ENCODE measurements at regions not wholly inside any gene's neighbourhood (a gene's known extent, or its start where the extent isn't known, plus 50 kb on each side); places are given as distances from the start of the nearest gene placed in this dataset.

DNA sequence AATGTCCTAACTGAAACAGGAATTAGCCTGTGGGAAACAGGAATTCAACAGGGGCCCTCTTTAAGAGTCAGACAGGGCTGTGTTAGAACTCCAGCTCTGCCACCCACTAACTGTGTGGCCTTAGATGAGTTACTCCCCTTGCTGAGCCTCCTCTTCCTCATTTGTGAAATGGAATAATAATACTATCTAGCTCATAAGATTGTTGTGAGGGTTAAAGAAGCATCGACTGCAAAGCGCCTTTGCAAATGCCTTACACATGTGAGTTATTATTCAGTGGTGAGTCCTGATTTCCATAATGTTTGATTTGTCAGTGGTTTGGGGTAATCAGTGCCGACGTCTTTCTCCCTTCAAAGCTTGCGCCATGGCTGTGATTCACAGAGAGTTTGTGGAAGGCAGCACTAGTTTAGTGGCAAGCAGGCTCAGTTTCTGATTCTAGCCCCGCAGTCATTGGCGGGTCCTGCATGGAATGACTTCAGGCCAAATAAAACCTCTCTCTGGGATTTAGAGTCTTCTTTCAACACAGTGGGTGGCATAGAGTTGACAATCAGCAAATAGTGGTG lies 388.5 kb downstream of the PLPP3 start:
- Histone ChIP-seq H3K4me2 (ENCODE audit: low read length) (no peak overlapping the region), H3K27ac (ENCODE audit: low read depth, low read length, poor library complexity, severe bottlenecking) (no peak overlapping the region), H4K20me1 (ENCODE audit: insufficient read depth, low read length) (no peaks in the 10 kb centered on the region), H3K9me2 (ENCODE audit: insufficient read depth, low read length) (no peaks in the 10 kb centered on the region), H3K9me3 (ENCODE audit: low read length) (no peaks in the 10 kb centered on the region), H3K36me3 (ENCODE audit: insufficient read depth, low read length) (no peaks in the 10 kb centered on the region), H3K4me3 (ENCODE audit: low read depth, low read length, poor library complexity, severe bottlenecking) (no peak overlapping the region), H3K4me1 (ENCODE audit: insufficient read depth, low read length, poor library complexity, severe bottlenecking) (no peaks in the 10 kb centered on the region), H3K79me2 (ENCODE audit: insufficient read depth, low read depth, low read length) (no peaks in the 10 kb centered on the region), H2AFZ (ENCODE audit: low read length) (no peak overlapping the region)
- no peak for TF ChIP-seq EZH2phosphoT487 (IDR thresholded peaks at IDR 0.05; ENCODE audit: borderline replicate concordance, low read depth, low read length)
- TF ChIP-seq, protein P1, sequence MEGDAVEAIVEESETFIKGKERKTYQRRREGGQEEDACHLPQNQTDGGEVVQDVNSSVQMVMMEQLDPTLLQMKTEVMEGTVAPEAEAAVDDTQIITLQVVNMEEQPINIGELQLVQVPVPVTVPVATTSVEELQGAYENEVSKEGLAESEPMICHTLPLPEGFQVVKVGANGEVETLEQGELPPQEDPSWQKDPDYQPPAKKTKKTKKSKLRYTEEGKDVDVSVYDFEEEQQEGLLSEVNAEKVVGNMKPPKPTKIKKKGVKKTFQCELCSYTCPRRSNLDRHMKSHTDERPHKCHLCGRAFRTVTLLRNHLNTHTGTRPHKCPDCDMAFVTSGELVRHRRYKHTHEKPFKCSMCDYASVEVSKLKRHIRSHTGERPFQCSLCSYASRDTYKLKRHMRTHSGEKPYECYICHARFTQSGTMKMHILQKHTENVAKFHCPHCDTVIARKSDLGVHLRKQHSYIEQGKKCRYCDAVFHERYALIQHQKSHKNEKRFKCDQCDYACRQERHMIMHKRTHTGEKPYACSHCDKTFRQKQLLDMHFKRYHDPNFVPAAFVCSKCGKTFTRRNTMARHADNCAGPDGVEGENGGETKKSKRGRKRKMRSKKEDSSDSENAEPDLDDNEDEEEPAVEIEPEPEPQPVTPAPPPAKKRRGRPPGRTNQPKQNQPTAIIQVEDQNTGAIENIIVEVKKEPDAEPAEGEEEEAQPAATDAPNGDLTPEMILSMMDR (conservative IDR thresholded peaks at IDR 0.05; ENCODE audit: low read length), result no peak
- ChIA-PET CTCF (ENCODE audit: unreplicated experiment) (no interaction called here), POLR2A (interaction anchor here (0.6 kb wide), 1 partner anchor 9 kb away, joined by 3 read pairs; no protein-coding TSS in a partner anchor)
- intact Hi-C loops (cut with micrococcal nuclease; ENCODE audit: unreplicated experiment), result no loop called here
- BruUV-seq (replicated peaks), result no TSS peak
- no peak for DNase-seq (ENCODE audit: low spot score)

DNA sequence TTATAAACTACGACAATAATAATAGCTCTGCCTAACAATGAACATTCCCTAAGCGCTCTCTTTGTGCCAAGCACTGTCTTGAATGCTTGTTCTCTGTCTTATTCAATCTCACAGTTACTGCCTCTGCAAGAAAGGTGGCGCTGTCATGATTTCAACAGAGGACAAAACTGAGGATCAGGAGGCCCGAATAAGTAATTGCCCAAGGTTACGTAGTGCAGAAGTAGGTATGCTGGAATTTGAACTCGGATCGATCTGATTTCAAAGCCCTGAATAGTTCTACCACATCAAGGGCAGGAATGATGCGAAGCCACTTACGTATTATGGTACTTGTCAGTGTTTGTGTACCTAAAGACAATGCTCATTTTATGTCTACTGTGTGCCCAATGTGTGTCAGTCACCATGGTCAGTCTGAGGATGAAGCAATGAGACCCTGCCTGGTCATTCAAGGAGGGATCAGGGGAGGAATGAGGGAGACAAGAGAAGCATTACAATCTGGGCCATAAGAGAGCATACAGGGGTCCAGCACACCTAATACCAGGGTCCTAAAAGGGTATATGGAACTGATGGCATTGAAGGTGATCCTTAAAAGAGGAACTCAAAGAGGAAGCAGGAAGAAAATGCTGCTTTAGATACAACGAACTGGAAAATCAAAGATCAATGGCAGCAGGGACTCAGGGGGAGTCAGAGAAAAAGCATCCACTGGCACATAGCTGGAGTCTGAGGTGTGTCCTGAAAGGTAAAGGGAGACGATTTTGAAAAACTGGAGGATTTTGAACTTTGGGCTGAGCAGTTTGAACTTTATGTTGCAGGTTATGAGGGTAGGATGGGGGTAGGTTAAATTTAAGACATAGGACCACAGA lies 389.2 kb downstream of the PLPP3 start:
- H3K36me3 ChIP-seq (ENCODE audit: insufficient read depth, low read length), result no peaks in the 10 kb centered on the region
- H4K20me1 ChIP-seq (ENCODE audit: insufficient read depth, low read length), result no peaks in the 10 kb centered on the region
- H3K9me2 ChIP-seq (ENCODE audit: insufficient read depth, low read length), result no peaks in the 10 kb centered on the region
- no peaks in the 10 kb centered on the region for H3K9me3 ChIP-seq (ENCODE audit: low read length)
- peak; percentile 2 for DNase-seq (ENCODE audit: low spot score)
- TF ChIP-seq, protein P1 (conservative IDR thresholded peaks at IDR 0.05; ENCODE audit: low read length), result peak; percentile 60
- no peak for TF ChIP-seq EZH2phosphoT487 (IDR thresholded peaks at IDR 0.05; ENCODE audit: borderline replicate concordance, low read depth, low read length)
- H3K79me2 ChIP-seq (ENCODE audit: insufficient read depth, low read depth, low read length), result no peaks in the 10 kb centered on the region
- no peak overlapping the region for H3K27ac ChIP-seq (ENCODE audit: low read depth, low read length, poor library complexity, severe bottlenecking)
- ChIA-PET POLR2A (no interaction called here), CTCF (ENCODE audit: unreplicated experiment) (no interaction called here)
- no peak overlapping the region for H3K4me3 ChIP-seq (ENCODE audit: low read depth, low read length, poor library complexity, severe bottlenecking)
- H2AFZ ChIP-seq (ENCODE audit: low read length), result no peak overlapping the region
- BruUV-seq (replicated peaks), result no TSS peak
- no peaks in the 10 kb centered on the region for H3K4me1 ChIP-seq (ENCODE audit: insufficient read depth, low read length, poor library complexity, severe bottlenecking)
- intact Hi-C loops (cut with micrococcal nuclease; ENCODE audit: unreplicated experiment), result no loop called here
- no peak overlapping the region for H3K4me2 ChIP-seq (ENCODE audit: low read length)

DNA sequence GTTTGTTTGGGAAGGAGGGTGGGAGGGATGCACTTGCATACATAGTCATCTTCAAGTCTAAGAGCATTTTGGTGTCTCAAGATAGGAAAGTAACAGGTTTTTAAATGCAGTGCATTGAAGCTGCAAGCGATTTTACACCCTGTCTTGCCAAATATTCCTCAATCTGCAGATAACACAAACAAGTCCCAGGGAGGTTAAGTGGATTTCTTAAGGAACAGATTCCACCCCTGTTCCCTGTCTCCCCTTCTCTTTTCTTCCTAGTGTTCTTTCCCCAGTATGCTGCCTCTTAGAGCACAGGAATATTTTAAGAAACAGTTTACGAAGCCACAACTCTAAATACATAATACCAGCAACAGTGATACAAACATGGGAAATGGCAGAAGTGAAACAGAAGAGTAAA lies 389.9 kb downstream of the PLPP3 start:
- Histone ChIP-seq H3K9me2 (ENCODE audit: insufficient read depth, low read length) (no peaks in the 10 kb centered on the region), H3K9me3 (ENCODE audit: low read length) (no peaks in the 10 kb centered on the region), H3K4me2 (ENCODE audit: low read length) (no peak overlapping the region), H3K79me2 (ENCODE audit: insufficient read depth, low read depth, low read length) (no peaks in the 10 kb centered on the region), H4K20me1 (ENCODE audit: insufficient read depth, low read length) (no peaks in the 10 kb centered on the region), H3K4me3 (ENCODE audit: low read depth, low read length, poor library complexity, severe bottlenecking) (no peak overlapping the region), H3K4me1 (ENCODE audit: insufficient read depth, low read length, poor library complexity, severe bottlenecking) (no peaks in the 10 kb centered on the region), H3K36me3 (ENCODE audit: insufficient read depth, low read length) (no peaks in the 10 kb centered on the region), H2AFZ (ENCODE audit: low read length) (no peak overlapping the region), H3K27ac (ENCODE audit: low read depth, low read length, poor library complexity, severe bottlenecking) (no peak overlapping the region)
- TF ChIP-seq EZH2phosphoT487 (IDR thresholded peaks at IDR 0.05; ENCODE audit: borderline replicate concordance, low read depth, low read length), result no peak
- ChIA-PET POLR2A (no interaction called here), CTCF (ENCODE audit: unreplicated experiment) (no interaction called here)
- DNase-seq (ENCODE audit: low spot score), result no peak
- BruUV-seq (replicated peaks), result no TSS peak
- intact Hi-C loops (cut with micrococcal nuclease; ENCODE audit: unreplicated experiment), result no loop called here
